ENCODE measurements at regions not wholly inside any gene's neighbourhood (a gene's known extent, or its start where the extent isn't known, plus 50 kb on each side); places are given as distances from the start of the nearest gene placed in this dataset.

DNA sequence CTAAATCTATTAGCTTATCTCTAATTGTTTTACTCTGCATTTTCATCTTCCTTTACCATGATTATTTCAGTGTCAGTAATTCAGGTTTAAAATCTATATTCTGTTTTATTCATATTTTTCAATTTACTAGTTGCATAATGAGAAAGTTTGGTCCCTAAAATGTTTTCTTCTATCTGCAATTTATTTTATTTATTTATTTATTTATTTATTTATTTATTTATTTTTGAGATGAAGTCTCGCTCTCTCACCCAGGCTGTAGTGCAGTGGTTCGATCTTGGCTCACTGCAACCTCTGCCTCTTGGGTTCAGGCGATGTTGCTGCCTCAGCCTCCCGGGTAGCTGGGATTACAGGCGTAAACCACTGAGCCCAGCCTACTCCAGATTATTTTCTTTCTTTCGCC is 1597.3 kb downstream of the CDH8 start:
- TF ChIP-seq, protein P1, sequence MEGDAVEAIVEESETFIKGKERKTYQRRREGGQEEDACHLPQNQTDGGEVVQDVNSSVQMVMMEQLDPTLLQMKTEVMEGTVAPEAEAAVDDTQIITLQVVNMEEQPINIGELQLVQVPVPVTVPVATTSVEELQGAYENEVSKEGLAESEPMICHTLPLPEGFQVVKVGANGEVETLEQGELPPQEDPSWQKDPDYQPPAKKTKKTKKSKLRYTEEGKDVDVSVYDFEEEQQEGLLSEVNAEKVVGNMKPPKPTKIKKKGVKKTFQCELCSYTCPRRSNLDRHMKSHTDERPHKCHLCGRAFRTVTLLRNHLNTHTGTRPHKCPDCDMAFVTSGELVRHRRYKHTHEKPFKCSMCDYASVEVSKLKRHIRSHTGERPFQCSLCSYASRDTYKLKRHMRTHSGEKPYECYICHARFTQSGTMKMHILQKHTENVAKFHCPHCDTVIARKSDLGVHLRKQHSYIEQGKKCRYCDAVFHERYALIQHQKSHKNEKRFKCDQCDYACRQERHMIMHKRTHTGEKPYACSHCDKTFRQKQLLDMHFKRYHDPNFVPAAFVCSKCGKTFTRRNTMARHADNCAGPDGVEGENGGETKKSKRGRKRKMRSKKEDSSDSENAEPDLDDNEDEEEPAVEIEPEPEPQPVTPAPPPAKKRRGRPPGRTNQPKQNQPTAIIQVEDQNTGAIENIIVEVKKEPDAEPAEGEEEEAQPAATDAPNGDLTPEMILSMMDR (IDR thresholded peaks at IDR 0.05; ENCODE audit: low read depth, low read length, missing input control) = no peak
- TF ChIP-seq EGR1 (IDR thresholded peaks at IDR 0.05; ENCODE audit: low read depth in 2 of 2) = no peak
- TF ChIP-seq YY1 (IDR thresholded peaks at IDR 0.05) = no peak

Measured in liver (tissue), 3 donors.